ENCODE measurements at regions not wholly inside any gene's neighbourhood (a gene's known extent, or its start where the extent isn't known, plus 50 kb on each side); places are given as distances from the start of the nearest gene placed in this dataset.
A peak's percentile ranks its signal among the peaks of the same experiment; 100 is the strongest.

DNA sequence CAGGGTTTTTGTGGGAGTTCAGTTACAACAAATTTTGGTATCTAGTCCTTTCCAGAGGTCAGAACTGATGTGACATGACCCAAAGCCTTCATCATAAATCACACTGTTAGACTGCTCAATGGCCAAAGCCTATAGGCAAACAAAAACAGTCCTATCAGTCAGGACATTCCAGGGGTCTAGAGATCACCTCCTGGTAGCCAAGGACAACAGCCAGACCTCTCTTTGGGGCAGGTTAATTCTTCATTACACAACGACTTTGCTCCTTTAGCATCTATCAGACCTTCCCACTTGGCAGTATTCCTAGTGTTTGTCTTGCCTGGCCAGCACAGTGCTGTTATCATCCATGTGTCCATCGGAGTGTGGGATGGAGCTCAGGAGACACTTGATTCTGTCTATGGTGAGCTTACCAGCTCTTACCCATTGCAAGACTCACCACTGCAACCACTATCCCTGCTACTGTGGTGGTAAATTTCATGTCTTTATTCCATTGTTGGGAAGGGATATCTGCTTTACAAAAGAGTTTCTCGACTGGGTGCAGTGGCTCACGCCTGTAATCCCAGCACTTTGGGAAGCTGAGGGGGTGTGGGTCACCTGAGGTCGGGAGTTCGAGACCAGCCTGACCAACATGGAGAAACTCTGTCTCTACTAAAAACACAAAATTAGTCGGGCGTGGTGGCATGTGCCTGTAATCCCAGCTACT lies 95.5 kb upstream of the DHX40 start (continued):
- TF ChIP-seq, protein P1, sequence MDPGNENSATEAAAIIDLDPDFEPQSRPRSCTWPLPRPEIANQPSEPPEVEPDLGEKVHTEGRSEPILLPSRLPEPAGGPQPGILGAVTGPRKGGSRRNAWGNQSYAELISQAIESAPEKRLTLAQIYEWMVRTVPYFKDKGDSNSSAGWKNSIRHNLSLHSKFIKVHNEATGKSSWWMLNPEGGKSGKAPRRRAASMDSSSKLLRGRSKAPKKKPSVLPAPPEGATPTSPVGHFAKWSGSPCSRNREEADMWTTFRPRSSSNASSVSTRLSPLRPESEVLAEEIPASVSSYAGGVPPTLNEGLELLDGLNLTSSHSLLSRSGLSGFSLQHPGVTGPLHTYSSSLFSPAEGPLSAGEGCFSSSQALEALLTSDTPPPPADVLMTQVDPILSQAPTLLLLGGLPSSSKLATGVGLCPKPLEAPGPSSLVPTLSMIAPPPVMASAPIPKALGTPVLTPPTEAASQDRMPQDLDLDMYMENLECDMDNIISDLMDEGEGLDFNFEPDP (CRISPR knock-in tag; conservative IDR thresholded peaks at IDR 0.05) = no peak
- TF ChIP-seq ZFAT (CRISPR knock-in tag; conservative IDR thresholded peaks at IDR 0.05) (no peak), MNT (IDR thresholded peaks at IDR 0.05) (0 out of 2 replicates have a peak, but pooled peaks have one; percentile 8), RBM22 (optimal IDR thresholded peaks at IDR 0.05; ENCODE audit: low read length) (no peak), ZNF816 (CRISPR knock-in tag; IDR thresholded peaks at IDR 0.05; ENCODE audit: borderline replicate concordance) (peak; percentile 67; the same call in 1 of the 2 replicates), ZNF121 (CRISPR knock-in tag; IDR thresholded peaks at IDR 0.05) (peak; percentile 99), ZMAT3 (CRISPR knock-in tag; conservative IDR thresholded peaks at IDR 0.05) (0 out of 2 replicates have a peak, but pooled peaks have one; percentile 50), PAF1 (CRISPR knock-in tag; IDR thresholded peaks at IDR 0.05) (no peak), MYNN (CRISPR knock-in tag; IDR thresholded peaks at IDR 0.05; ENCODE audit: low read depth) (no peak), ZC3H4 (CRISPR knock-in tag; IDR thresholded peaks at IDR 0.05; ENCODE audit: borderline replicate concordance) (no peak), AGO1 (IDR thresholded peaks at IDR 0.05; ENCODE audit: low read depth, low read length, poor library complexity, severe bottlenecking) (no peak), RARG (CRISPR knock-in tag; IDR thresholded peaks at IDR 0.05; ENCODE audit: low read depth) (no peak), MTF2 (CRISPR knock-in tag; IDR thresholded peaks at IDR 0.05; ENCODE audit: borderline replicate concordance) (peak; percentile 70; the same call in 1 of the 2 replicates), ZNF546 (CRISPR knock-in tag; conservative IDR thresholded peaks at IDR 0.05) (no peak), SIX4 (CRISPR knock-in tag; IDR thresholded peaks at IDR 0.05) (peak; percentile 82), ZNF598 (CRISPR knock-in tag; IDR thresholded peaks at IDR 0.05; ENCODE audit: borderline replicate concordance) (peak; percentile 65; the same call in 1 of the 2 replicates), KDM4B (CRISPR knock-in tag; IDR thresholded peaks at IDR 0.05) (peak; percentile 71; the same call in 1 of the 2 replicates), GPBP1L1 (CRISPR knock-in tag; IDR thresholded peaks at IDR 0.05) (no peak), CENPBD1 (CRISPR knock-in tag; IDR thresholded peaks at IDR 0.05; ENCODE audit: borderline replicate concordance, low read depth) (no peak), FOXK1 (CRISPR knock-in tag; IDR thresholded peaks at IDR 0.05; ENCODE audit: borderline replicate concordance, low read depth) (peak; percentile 75), HDAC2 (CRISPR knock-in tag; IDR thresholded peaks at IDR 0.05) (peak; percentile 100), ZNF709 (CRISPR knock-in tag; IDR thresholded peaks at IDR 0.05) (peak; percentile 72; the same call in 1 of the 2 replicates), ZNF460 (CRISPR knock-in tag; IDR thresholded peaks at IDR 0.05; ENCODE audit: borderline replicate concordance) (peak; percentile 74; the same call in 1 of the 2 replicates), SNRNP70 (IDR thresholded peaks at IDR 0.05; ENCODE audit: low read depth, low read length) (no peak), SP5 (CRISPR knock-in tag; IDR thresholded peaks at IDR 0.05; ENCODE audit: borderline replicate concordance, low read depth) (peak; percentile 99), ZNF44 (CRISPR knock-in tag; IDR thresholded peaks at IDR 0.05) (peak; percentile 88), CHD2 (IDR thresholded peaks at IDR 0.05; ENCODE audit: low read depth, low read length) (no peak), EZH2 (conservative IDR thresholded peaks at IDR 0.05; ENCODE audit: low read depth, low read length) (no peak)
